ENCODE measurements at regions not wholly inside any gene's neighbourhood (a gene's known extent, or its start where the extent isn't known, plus 50 kb on each side); places are given as distances from the start of the nearest gene placed in this dataset.

DNA sequence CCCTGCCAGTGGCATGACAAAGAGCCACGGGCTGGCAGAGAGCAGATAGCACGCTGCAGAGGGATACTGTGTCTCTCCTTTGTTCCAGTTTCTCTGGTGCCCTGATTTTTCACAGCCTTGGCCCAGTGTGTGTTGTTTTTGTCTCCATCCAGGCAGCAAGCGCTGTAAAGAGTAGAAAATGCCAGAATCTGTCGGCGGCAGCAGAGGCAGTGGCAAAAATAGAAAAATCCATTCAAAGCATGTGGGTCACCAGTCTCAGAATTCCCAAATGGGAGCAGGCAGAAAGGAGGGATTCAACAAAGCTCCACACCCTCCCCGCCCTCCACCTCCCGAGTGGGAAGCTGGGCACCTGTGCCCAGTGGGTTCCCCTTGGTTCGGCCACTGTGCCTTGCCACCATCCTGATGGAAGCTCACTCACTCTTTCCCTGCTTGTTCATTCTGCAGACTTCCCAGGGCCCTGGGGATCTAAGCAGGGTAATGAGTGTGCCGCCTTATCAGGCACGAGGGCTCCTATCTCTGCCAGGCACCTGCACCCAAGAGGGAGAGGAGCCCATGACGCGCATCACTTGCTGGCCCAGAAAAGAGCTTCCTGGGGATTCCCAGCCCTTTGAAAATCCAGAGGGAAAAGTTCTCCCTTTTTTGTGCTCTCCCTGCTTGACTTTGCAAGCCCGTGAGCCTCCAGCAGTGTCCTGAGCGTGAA is 416.9 kb downstream of the IRS2 start:
- Histone ChIP-seq H3K36me3 (ENCODE audit: insufficient read depth, low read length) (peaks cover 21% of the 10 kb centered on the region; the same call in 1 of the 2 replicates), H3K4me3 (ENCODE audit: low read depth in 1 of 2, low read length in 2 of 2) (no peak overlapping the region), H4K20me1 (ENCODE audit: insufficient read depth, low read length) (peaks cover 7% of the 10 kb centered on the region; the same call in 1 of the 2 replicates), H3K4me1 (ENCODE audit: insufficient read depth, low read length) (no peaks in the 10 kb centered on the region), H2AFZ (ENCODE audit: low read depth, low read length) (no peak overlapping the region), H3K9ac (ENCODE audit: low read depth, low read length) (no peak overlapping the region), H3K9me3 (ENCODE audit: insufficient read depth, low read length, severe bottlenecking) (peaks cover 2% of the 10 kb centered on the region), H3K27ac (ENCODE audit: low read length) (no peak overlapping the region), H3K4me2 (ENCODE audit: insufficient read depth, low read length) (no peak overlapping the region), H3K79me2 (ENCODE audit: insufficient read depth, low read length) (no peaks in the 10 kb centered on the region), H3K27me3 (ENCODE audit: insufficient read depth, low read length, poor library complexity) (no peaks in the 10 kb centered on the region)
- ATAC-seq (ENCODE audit: insufficient read depth, low read depth) (no peak), DNase-seq (no peak)
- TF ChIP-seq, protein P1, sequence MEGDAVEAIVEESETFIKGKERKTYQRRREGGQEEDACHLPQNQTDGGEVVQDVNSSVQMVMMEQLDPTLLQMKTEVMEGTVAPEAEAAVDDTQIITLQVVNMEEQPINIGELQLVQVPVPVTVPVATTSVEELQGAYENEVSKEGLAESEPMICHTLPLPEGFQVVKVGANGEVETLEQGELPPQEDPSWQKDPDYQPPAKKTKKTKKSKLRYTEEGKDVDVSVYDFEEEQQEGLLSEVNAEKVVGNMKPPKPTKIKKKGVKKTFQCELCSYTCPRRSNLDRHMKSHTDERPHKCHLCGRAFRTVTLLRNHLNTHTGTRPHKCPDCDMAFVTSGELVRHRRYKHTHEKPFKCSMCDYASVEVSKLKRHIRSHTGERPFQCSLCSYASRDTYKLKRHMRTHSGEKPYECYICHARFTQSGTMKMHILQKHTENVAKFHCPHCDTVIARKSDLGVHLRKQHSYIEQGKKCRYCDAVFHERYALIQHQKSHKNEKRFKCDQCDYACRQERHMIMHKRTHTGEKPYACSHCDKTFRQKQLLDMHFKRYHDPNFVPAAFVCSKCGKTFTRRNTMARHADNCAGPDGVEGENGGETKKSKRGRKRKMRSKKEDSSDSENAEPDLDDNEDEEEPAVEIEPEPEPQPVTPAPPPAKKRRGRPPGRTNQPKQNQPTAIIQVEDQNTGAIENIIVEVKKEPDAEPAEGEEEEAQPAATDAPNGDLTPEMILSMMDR (IDR thresholded peaks at IDR 0.05; ENCODE audit: borderline replicate concordance, extremely low read depth, low read length, poor library complexity, severe bottlenecking), result no peak
- no peak for TF ChIP-seq EZH2 (IDR thresholded peaks at IDR 0.05; ENCODE audit: borderline replicate concordance, low read depth, low read length, severe bottlenecking)

DNA sequence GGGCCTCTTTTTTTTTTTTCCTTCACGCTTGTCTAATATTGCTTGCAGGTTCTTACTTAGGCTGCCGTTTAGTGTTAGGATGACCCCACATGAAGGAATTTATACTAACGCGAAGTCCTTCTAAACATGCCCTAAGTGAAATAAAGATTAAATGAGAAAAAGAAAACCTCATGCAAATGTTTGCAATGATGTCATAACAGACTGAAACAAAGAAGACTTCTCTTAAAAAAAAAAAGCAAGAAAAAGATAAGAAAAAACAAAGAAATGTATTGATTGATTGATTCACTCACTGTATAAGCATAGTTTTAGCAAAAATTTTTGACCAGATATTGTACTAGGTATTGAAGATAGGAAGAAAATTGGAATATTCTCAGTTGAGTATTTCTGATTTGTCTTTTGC is 418.2 kb downstream of the IRS2 start:
- ATAC-seq (ENCODE audit: insufficient read depth, low read depth) (no peak), DNase-seq (no peak)
- H3K27ac ChIP-seq (ENCODE audit: low read length), result no peak overlapping the region
- peaks cover 15% of the 10 kb centered on the region; the same call in 1 of the 2 replicates for H3K36me3 ChIP-seq (ENCODE audit: insufficient read depth, low read length)
- H3K4me1 ChIP-seq (ENCODE audit: insufficient read depth, low read length), result no peaks in the 10 kb centered on the region
- H3K4me2 ChIP-seq (ENCODE audit: insufficient read depth, low read length), result no peak overlapping the region
- no peak overlapping the region for H2AFZ ChIP-seq (ENCODE audit: low read depth, low read length)
- no peak overlapping the region for H3K9ac ChIP-seq (ENCODE audit: low read depth, low read length)
- H3K9me3 ChIP-seq (ENCODE audit: insufficient read depth, low read length, severe bottlenecking), result peaks cover 2% of the 10 kb centered on the region
- no peak for TF ChIP-seq EZH2 (IDR thresholded peaks at IDR 0.05; ENCODE audit: borderline replicate concordance, low read depth, low read length, severe bottlenecking)
- peaks cover 7% of the 10 kb centered on the region; the same call in 1 of the 2 replicates for H4K20me1 ChIP-seq (ENCODE audit: insufficient read depth, low read length)
- H3K27me3 ChIP-seq (ENCODE audit: insufficient read depth, low read length, poor library complexity), result no peaks in the 10 kb centered on the region
- H3K4me3 ChIP-seq (ENCODE audit: low read depth in 1 of 2, low read length in 2 of 2), result no peak overlapping the region
- H3K79me2 ChIP-seq (ENCODE audit: insufficient read depth, low read length), result no peaks in the 10 kb centered on the region

DNA sequence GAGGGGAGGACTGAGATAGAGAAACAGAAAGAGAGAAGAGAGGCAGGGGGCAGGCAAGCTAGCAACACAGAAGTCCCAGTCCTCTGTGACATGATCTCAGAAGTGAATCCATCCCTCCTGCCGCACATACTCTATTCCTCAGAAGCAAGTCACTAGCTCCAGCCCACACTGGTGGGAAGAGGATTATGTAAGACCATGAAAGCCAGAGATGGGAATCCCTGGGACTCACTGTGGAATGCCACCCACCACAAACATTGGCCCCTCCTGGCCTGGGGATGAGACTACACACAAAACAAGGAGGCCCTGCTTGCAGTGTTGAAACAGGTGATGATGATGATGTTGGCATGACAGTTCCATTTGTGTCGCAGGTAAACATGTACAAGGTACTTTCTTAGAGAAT is 419.9 kb downstream of the IRS2 start:
- H3K79me2 ChIP-seq (ENCODE audit: insufficient read depth, low read length), result no peaks in the 10 kb centered on the region
- H4K20me1 ChIP-seq (ENCODE audit: insufficient read depth, low read length), result peaks cover 7% of the 10 kb centered on the region; the same call in 1 of the 2 replicates
- no peak for DNase-seq
- no peak overlapping the region for H3K4me2 ChIP-seq (ENCODE audit: insufficient read depth, low read length)
- peaks cover 3% of the 10 kb centered on the region; the same call in 1 of the 2 replicates for H3K36me3 ChIP-seq (ENCODE audit: insufficient read depth, low read length)
- H3K27ac ChIP-seq (ENCODE audit: low read length), result no peak overlapping the region
- ATAC-seq (ENCODE audit: insufficient read depth, low read depth), result no peak
- H3K4me1 ChIP-seq (ENCODE audit: insufficient read depth, low read length), result no peaks in the 10 kb centered on the region
- H3K9ac ChIP-seq (ENCODE audit: low read depth, low read length), result no peak overlapping the region
- TF ChIP-seq, protein P1 (IDR thresholded peaks at IDR 0.05; ENCODE audit: borderline replicate concordance, extremely low read depth, low read length, poor library complexity, severe bottlenecking), result no peak
- TF ChIP-seq EZH2 (IDR thresholded peaks at IDR 0.05; ENCODE audit: borderline replicate concordance, low read depth, low read length, severe bottlenecking), result no peak
- H3K4me3 ChIP-seq (ENCODE audit: low read depth in 1 of 2, low read length in 2 of 2), result no peak overlapping the region
- H3K27me3 ChIP-seq (ENCODE audit: insufficient read depth, low read length, poor library complexity), result no peaks in the 10 kb centered on the region
- H3K9me3 ChIP-seq (ENCODE audit: insufficient read depth, low read length, severe bottlenecking), result peaks cover 2% of the 10 kb centered on the region
- no peak overlapping the region for H2AFZ ChIP-seq (ENCODE audit: low read depth, low read length)

DNA sequence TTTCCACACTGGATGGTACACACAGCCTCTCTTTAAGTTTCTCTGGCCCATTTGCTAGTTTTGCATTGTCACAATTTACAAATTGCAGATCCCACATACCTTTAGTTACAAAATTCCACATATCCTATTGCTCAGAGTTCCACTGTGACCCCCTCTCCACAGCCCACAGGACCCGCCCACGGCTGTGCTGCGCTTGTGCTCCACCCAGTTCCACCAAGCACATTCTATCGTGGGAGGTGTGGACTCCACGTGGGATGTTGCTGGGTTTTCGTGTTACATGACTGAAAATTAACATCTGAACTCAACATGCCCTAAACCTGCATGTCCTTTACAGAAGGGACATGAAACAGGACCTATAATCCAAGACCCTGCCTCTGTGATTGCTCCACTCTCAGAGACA is 423.0 kb downstream of the IRS2 start:
- H3K9me3 ChIP-seq (ENCODE audit: insufficient read depth, low read length, severe bottlenecking), result peaks cover 2% of the 10 kb centered on the region
- no peak for TF ChIP-seq EZH2 (IDR thresholded peaks at IDR 0.05; ENCODE audit: borderline replicate concordance, low read depth, low read length, severe bottlenecking)
- ATAC-seq (ENCODE audit: insufficient read depth, low read depth), result no peak
- no peaks in the 10 kb centered on the region for H4K20me1 ChIP-seq (ENCODE audit: insufficient read depth, low read length)
- H3K27ac ChIP-seq (ENCODE audit: low read length), result no peak overlapping the region
- no peak overlapping the region for H3K4me2 ChIP-seq (ENCODE audit: insufficient read depth, low read length)
- H3K9ac ChIP-seq (ENCODE audit: low read depth, low read length), result no peak overlapping the region
- H2AFZ ChIP-seq (ENCODE audit: low read depth, low read length), result no peak overlapping the region
- no peak overlapping the region for H3K4me3 ChIP-seq (ENCODE audit: low read depth in 1 of 2, low read length in 2 of 2)
- no peak for DNase-seq
- H3K27me3 ChIP-seq (ENCODE audit: insufficient read depth, low read length, poor library complexity), result no peaks in the 10 kb centered on the region
- no peaks in the 10 kb centered on the region for H3K4me1 ChIP-seq (ENCODE audit: insufficient read depth, low read length)
- H3K36me3 ChIP-seq (ENCODE audit: insufficient read depth, low read length), result peaks cover 3% of the 10 kb centered on the region; the same call in 1 of the 2 replicates
- no peaks in the 10 kb centered on the region for H3K79me2 ChIP-seq (ENCODE audit: insufficient read depth, low read length)

Measured in DND-41 (cell line).